Parathyroid adenoma (tissue), 2 donors: ENCODE measurements at regions not wholly inside any gene's neighbourhood (a gene's known extent, or its start where the extent isn't known, plus 50 kb on each side); places are given as distances from the start of the nearest gene placed in this dataset.

Experiments used
- H2AFZ ChIP-seq: fragments of 300-600 bp; sonication (generic); one replicate; pipeline ENCODE4 v1.7.0; 2017; ENCODE audit warnings: antibody characterized with exemption, mild to moderate bottlenecking
- H3K27ac ChIP-seq: fragments of 300-600 bp; sonication (generic); one replicate; pipeline ENCODE4 v1.7.0; 2017
- H3K27me3 ChIP-seq: fragments of 300-600 bp; sonication (generic); one replicate; pipeline ENCODE4 v1.7.0; 2017; ENCODE audit warnings: low read length; ENCODE audit not compliant: control insufficient read depth, insufficient read depth
- H3K36me3 ChIP-seq: fragments of 300-600 bp; sonication (generic); one replicate; pipeline ENCODE4 v1.7.0; 2017; ENCODE audit warnings: low read length; ENCODE audit not compliant: control insufficient read depth, insufficient read depth
- H3K4me1 ChIP-seq: fragments of 300-600 bp; sonication (generic); one replicate; pipeline ENCODE4 v1.7.0; 2017; ENCODE audit warnings: control low read depth
- H3K4me2 ChIP-seq: fragments of 300-600 bp; sonication (generic); one replicate; pipeline ENCODE4 v1.7.0; 2017; ENCODE audit warnings: low read length
- H3K4me3 ChIP-seq: fragments of 300-600 bp; sonication (generic); one replicate; pipeline ENCODE4 v1.7.0; 2017; ENCODE audit warnings: low read depth, low read length
- H3K79me2 ChIP-seq: fragments of 300-600 bp; sonication (generic); one replicate; pipeline ENCODE4 v1.7.0; 2017; ENCODE audit warnings: control low read depth
- H3K9ac ChIP-seq: fragments of 300-600 bp; sonication (generic); one replicate; pipeline ENCODE4 v1.7.0; 2017; ENCODE audit warnings: mild to moderate bottlenecking
- H3K9me3 ChIP-seq: fragments of 300-600 bp; sonication (generic); one replicate; pipeline ENCODE4 v1.7.0; 2017; ENCODE audit warnings: low read length; ENCODE audit not compliant: control insufficient read depth
- CTCF ChIP-seq: fragments of 300-600 bp; sonication (generic); IDR thresholded peaks from one replicate; pipeline ENCODE4 v1.7.0; 2017; ENCODE audit warnings: antibody characterized with exemption, mild to moderate bottlenecking
- donor health status: primary hyperparathyroidism.

DNA sequence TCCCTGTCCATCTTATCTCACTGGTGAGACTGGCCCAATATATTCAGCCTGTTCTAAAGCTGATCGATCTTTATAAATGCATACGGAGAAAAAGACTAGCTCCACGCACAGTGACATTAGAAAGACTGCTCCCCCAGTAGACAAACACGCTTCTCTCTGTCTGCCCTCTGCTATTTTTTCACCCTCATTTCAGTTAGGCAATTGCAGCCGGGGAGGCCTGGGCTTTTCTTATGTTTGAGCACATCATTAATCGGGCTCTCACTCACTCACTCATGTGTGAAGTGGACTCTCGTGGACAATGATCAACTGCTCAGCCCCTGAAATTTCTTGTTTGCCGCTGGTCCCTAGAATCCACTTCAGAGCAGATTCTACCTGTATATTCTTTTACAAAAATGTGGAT lies 824.7 kb upstream of the TENM3 start:
- H2AFZ ChIP-seq, result no peak overlapping the region
- TF ChIP-seq CTCF, result no peak
- H3K9me3 ChIP-seq, result no peaks in the 10 kb centered on the region
- H3K4me3 ChIP-seq, result no peak overlapping the region
- no peaks in the 10 kb centered on the region for H3K4me1 ChIP-seq
- H3K27ac ChIP-seq, result no peak overlapping the region
- no peaks in the 10 kb centered on the region for H3K36me3 ChIP-seq
- no peak overlapping the region for H3K4me2 ChIP-seq
- H3K79me2 ChIP-seq, result no peaks in the 10 kb centered on the region
- no peak overlapping the region for H3K9ac ChIP-seq
- H3K27me3 ChIP-seq, result no peaks in the 10 kb centered on the region

DNA sequence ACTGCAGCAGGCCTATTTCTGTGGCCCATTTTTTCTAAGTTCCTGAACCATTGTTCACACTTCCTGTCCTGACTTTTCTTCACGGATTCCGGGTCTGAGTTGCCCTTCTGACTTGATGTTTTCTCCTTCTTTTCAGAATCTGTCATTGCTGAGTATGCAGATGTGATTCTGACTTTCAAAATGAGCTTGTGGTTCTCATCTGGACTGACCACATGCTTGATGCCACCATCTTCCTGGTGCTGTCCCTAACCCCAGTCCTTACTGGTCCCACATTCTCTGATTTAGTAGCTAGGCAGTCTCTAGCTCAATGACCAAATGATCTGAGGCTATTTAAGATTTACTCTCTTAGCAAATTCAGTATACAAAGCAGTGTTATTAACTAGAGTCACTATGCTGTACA lies 822.3 kb upstream of the TENM3 start:
- TF ChIP-seq CTCF, result no peak
- H3K4me1 ChIP-seq, result no peaks in the 10 kb centered on the region

GRCh38 chr4:181424362-181425016 lies 818.7 kb upstream of the TENM3 start:
- Histone ChIP-seq H3K9me3 (no peaks in the 10 kb centered on the region), H3K4me3 (no peak overlapping the region), H3K4me1 (no peaks in the 10 kb centered on the region), H3K79me2 (no peaks in the 10 kb centered on the region), H3K9ac (no peak overlapping the region), H3K36me3 (no peaks in the 10 kb centered on the region), H3K27me3 (no peaks in the 10 kb centered on the region), H3K4me2 (no peak overlapping the region), H3K27ac (no peak overlapping the region), H2AFZ (no peak overlapping the region)
- no peak for TF ChIP-seq CTCF

More for the DNA sequence above, 822.3 kb upstream of the TENM3 start:
- Histone ChIP-seq H3K4me2 (no peak overlapping the region), H3K36me3 (no peaks in the 10 kb centered on the region), H3K9ac (no peak overlapping the region), H2AFZ (no peak overlapping the region), H3K4me3 (no peak overlapping the region), H3K27me3 (no peaks in the 10 kb centered on the region), H3K79me2 (no peaks in the 10 kb centered on the region), H3K27ac (no peak overlapping the region), H3K9me3 (no peaks in the 10 kb centered on the region)

- Histone ChIP-seq H3K4me2 (no peak overlapping the region), H3K9me3 (no peaks in the 10 kb centered on the region), H3K4me1 (no peaks in the 10 kb centered on the region), H3K36me3 (no peaks in the 10 kb centered on the region), H3K4me3 (no peak overlapping the region), H3K9ac (no peak overlapping the region), H3K79me2 (no peaks in the 10 kb centered on the region), H2AFZ (no peak overlapping the region), H3K27me3 (no peaks in the 10 kb centered on the region), H3K27ac (no peak overlapping the region)
- no peak for TF ChIP-seq CTCF
These were observed 816.1 kb upstream of the TENM3 start for GRCh38 chr4:181427076-181427475.

DNA sequence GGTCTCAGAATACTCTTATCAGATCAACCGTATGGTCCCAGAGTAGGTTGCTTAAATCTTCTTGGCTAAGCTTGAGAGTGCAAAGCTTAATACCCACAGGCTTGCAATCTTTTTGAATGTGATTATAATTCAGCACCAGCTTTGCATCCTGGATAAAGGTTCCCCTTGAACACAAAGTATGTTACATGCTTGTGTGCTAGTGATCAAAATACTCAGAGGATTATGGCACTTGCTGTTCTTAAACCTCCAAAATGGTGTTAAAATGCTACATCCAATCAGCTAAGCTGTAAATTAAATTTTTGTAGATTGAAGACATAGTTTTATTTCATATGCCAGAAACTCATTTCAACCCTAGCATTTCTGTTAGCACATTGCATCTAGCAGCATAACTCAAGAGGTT lies 812.2 kb upstream of the TENM3 start:
- Histone ChIP-seq H3K36me3 (no peaks in the 10 kb centered on the region), H3K79me2 (no peaks in the 10 kb centered on the region), H3K4me3 (no peak overlapping the region), H3K27me3 (no peaks in the 10 kb centered on the region), H3K27ac (no peak overlapping the region), H3K4me2 (no peak overlapping the region), H3K9ac (no peak overlapping the region), H2AFZ (no peak overlapping the region), H3K4me1 (no peaks in the 10 kb centered on the region), H3K9me3 (no peaks in the 10 kb centered on the region)
- no peak for TF ChIP-seq CTCF
